NB4 (cell line): ENCODE measurements at regions not wholly inside any gene's neighbourhood (a gene's known extent, or its start where the extent isn't known, plus 50 kb on each side); places are given as distances from the start of the nearest gene placed in this dataset.

Source experiments
- DNase-seq: peaks from one replicate; pipeline ENCODE4 v3.0.0; 2010; ENCODE audit warnings: low read depth
- H3K4me3 ChIP-seq: one replicate; pipeline ENCODE4 v1.5.1; 2011; ENCODE audit warnings: mild to moderate bottlenecking, low read depth, low read length, moderate library complexity
- MYC ChIP-seq: IDR thresholded peaks from 2 replicates; pipeline ENCODE4 v1.6.1; 2011; ENCODE audit warnings: low read depth, low read length
- POLR2A ChIP-seq: IDR thresholded peaks from 2 replicates; pipeline ENCODE4 v1.6.1; 2011; ENCODE audit warnings: mild to moderate bottlenecking; ENCODE audit not compliant: insufficient read length; ENCODE audit errors: extremely low read depth
- TF ChIP-seq, protein P1 (sequence below): IDR thresholded peaks from 2 replicates; pipeline ENCODE4 v1.6.1; 2011; ENCODE audit warnings: low read depth, low read length
- TF ChIP-seq, protein P2 (sequence below): IDR thresholded peaks from one replicate; pipeline ENCODE4 v1.5.1; 2012; ENCODE audit warnings: low read depth, low read length

GRCh38 chr3:96734273-96735009 is 80.0 kb upstream of the EPHA6 start:
- H3K4me3 ChIP-seq, result no peak overlapping the region
- TF ChIP-seq, protein P1, sequence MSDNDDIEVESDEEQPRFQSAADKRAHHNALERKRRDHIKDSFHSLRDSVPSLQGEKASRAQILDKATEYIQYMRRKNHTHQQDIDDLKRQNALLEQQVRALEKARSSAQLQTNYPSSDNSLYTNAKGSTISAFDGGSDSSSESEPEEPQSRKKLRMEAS, result no peak
- TF ChIP-seq, protein P2, sequence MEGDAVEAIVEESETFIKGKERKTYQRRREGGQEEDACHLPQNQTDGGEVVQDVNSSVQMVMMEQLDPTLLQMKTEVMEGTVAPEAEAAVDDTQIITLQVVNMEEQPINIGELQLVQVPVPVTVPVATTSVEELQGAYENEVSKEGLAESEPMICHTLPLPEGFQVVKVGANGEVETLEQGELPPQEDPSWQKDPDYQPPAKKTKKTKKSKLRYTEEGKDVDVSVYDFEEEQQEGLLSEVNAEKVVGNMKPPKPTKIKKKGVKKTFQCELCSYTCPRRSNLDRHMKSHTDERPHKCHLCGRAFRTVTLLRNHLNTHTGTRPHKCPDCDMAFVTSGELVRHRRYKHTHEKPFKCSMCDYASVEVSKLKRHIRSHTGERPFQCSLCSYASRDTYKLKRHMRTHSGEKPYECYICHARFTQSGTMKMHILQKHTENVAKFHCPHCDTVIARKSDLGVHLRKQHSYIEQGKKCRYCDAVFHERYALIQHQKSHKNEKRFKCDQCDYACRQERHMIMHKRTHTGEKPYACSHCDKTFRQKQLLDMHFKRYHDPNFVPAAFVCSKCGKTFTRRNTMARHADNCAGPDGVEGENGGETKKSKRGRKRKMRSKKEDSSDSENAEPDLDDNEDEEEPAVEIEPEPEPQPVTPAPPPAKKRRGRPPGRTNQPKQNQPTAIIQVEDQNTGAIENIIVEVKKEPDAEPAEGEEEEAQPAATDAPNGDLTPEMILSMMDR, result no peak
- TF ChIP-seq MYC (no peak), POLR2A (no peak)

GRCh38 chr3:96748139-96748538 is 66.3 kb upstream of the EPHA6 start:
- no peak for DNase-seq
- no peak overlapping the region for H3K4me3 ChIP-seq
- no peak for TF ChIP-seq POLR2A
- TF ChIP-seq, protein P2, result no peak
- no peak for TF ChIP-seq MYC
- TF ChIP-seq, protein P1, result no peak

More at GRCh38 chr3:96734273-96735009, 80.0 kb upstream of the EPHA6 start:
- no peak for DNase-seq

DNA sequence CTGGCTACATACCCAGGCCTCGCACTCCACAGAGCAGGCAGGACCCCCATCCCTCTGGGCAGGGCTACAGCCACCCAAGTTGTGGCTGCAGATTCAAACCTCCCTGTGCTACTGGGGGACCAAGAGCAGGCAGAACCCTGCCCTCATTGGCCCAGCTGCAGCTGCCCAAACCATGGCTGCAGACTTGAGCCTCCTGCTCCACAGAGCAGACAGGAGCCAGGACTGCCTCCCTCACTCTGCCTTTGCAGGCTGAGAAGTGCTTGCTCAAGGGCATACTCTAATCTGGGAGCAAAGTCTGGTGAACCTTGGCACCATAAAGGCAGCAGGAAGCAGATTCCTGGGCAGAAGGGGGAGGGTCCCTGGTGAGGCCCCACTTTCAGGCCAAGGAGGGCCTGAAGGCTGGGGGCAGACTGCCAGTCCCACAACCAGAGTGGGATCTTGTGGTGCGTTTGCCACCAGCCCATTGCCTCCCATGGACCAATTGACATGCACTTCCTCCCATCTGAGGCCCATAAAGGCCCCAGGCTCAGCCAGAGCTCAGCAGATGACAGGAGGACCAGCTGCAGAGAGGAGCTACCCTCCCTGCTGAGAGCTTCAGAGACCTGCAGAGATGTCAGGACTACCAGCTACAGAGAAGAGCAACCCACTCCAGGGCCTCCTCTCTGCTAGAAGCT is 64.2 kb upstream of the EPHA6 start:
- no peak overlapping the region for H3K4me3 ChIP-seq
- TF ChIP-seq, protein P1, result no peak
- TF ChIP-seq POLR2A (no peak), MYC (no peak)
- TF ChIP-seq, protein P2, result no peak
- no peak for DNase-seq

GRCh38 chr3:96753124-96753523 is 61.3 kb upstream of the EPHA6 start:
- no peak overlapping the region for H3K4me3 ChIP-seq
- TF ChIP-seq, protein P2, result no peak
- no peak for TF ChIP-seq MYC
- TF ChIP-seq POLR2A, result no peak
- TF ChIP-seq, protein P1, result no peak
- no peak for DNase-seq

- TF ChIP-seq, protein P1, result no peak
- TF ChIP-seq MYC, result no peak
- TF ChIP-seq, protein P2, result no peak
- TF ChIP-seq POLR2A, result no peak
- no peak for DNase-seq
- no peak overlapping the region for H3K4me3 ChIP-seq
These were observed 60.3 kb upstream of the EPHA6 start for GRCh38 chr3:96754128-96754527.
